ENCODE measurements at regions not wholly inside any gene's neighbourhood (a gene's known extent, or its start where the extent isn't known, plus 50 kb on each side); places are given as distances from the start of the nearest gene placed in this dataset.

- no peak for TF ChIP-seq POLR2A (IDR thresholded peaks at IDR 0.05)
- TF ChIP-seq POLR2AphosphoS5 (IDR thresholded peaks at IDR 0.05), result no peak
- no peak for TF ChIP-seq CTCF (IDR thresholded peaks at IDR 0.05)
Observed at GRCh38 chr6:16055852-16056251, 73.0 kb upstream of the MYLIP start.

Data from stomach (tissue), 4 donors.